Neuronal stem cell (in vitro differentiated cells): ENCODE measurements at regions not wholly inside any gene's neighbourhood (a gene's known extent, or its start where the extent isn't known, plus 50 kb on each side); places are given as distances from the start of the nearest gene placed in this dataset.

ENCODE experiments used
- DNase-seq: peaks from one replicate; pipeline ENCODE4 v3.0.0-alpha.2; 2013; ENCODE audit warnings: low spot score
- H2AFZ ChIP-seq: one replicate; pipeline ENCODE4 v1.6.1; 2013; ENCODE audit warnings: mild to moderate bottlenecking, low read length, inconsistent platforms
- H2AK5ac ChIP-seq: 2 replicates; pipeline ENCODE4 v1.6.1; 2013; ENCODE audit warnings: low read depth, mild to moderate bottlenecking, inconsistent platforms, low read length, moderate library complexity, mixed read lengths
- H2BK120ac ChIP-seq: 2 replicates; pipeline ENCODE4 v1.6.1; 2013; ENCODE audit warnings: low read depth, mild to moderate bottlenecking, inconsistent platforms, low read length, moderate library complexity, mixed read lengths
- H2BK12ac ChIP-seq: one replicate; pipeline ENCODE4 v1.6.1; 2013; ENCODE audit warnings: low read length, inconsistent platforms
- H2BK15ac ChIP-seq: 2 replicates; pipeline ENCODE4 v1.6.1; 2013; ENCODE audit warnings: mild to moderate bottlenecking, low read length, inconsistent platforms, mixed read lengths
- H2BK5ac ChIP-seq: one replicate; pipeline ENCODE4 v1.6.1; 2013; ENCODE audit warnings: inconsistent platforms, mild to moderate bottlenecking, low read length, moderate library complexity
- H3K14ac ChIP-seq: one replicate; pipeline ENCODE4 v1.6.1; 2013; ENCODE audit warnings: low read length, inconsistent platforms
- H3K18ac ChIP-seq: 2 replicates; pipeline ENCODE4 v1.6.1; 2013; ENCODE audit warnings: low read length, inconsistent platforms
- H3K23ac ChIP-seq: 2 replicates; pipeline ENCODE4 v1.6.1; 2013; ENCODE audit warnings: low read depth, mild to moderate bottlenecking, mixed read lengths, low read length, inconsistent platforms; ENCODE audit not compliant: poor library complexity
- H3K27ac ChIP-seq: replicated peaks from 3 replicates; pipeline ENCODE4 v1.5.1; 2013; ENCODE audit warnings: low read length, inconsistent platforms
- H3K27me3 ChIP-seq, 3 experiments: 2 replicates each; pipeline ENCODE4 v1.6.1; 2013; ENCODE audit warnings: low read length in 3 of 3, mild to moderate bottlenecking in 2 of 3, inconsistent platforms in 1 of 3, low read depth in 1 of 3, mixed read lengths in 1 of 3, moderate library complexity in 1 of 3; ENCODE audit not compliant: control insufficient read depth in 3 of 3, insufficient read depth in 3 of 3
- H3K36me3 ChIP-seq, 2 donors: replicated peaks in 1 of 2; 2 replicates each; pipeline ENCODE4 v1.6.1; 2013; ENCODE audit warnings: low read length in 2 of 2; ENCODE audit not compliant: control insufficient read depth in 2 of 2, insufficient read depth in 2 of 2
- H3K4ac ChIP-seq: 2 replicates; pipeline ENCODE4 v1.6.1; 2013; ENCODE audit warnings: inconsistent platforms, mild to moderate bottlenecking, low read length, moderate library complexity
- H3K4me1 ChIP-seq, 2 donors: 1 replicate in 1 of 2; 2 replicates in 1 of 2; pipeline ENCODE4 v1.6.1; 2013; ENCODE audit warnings: low read length in 2 of 2, low read depth in 1 of 2; ENCODE audit not compliant: control insufficient read depth in 2 of 2, insufficient read depth in 1 of 2
- H3K4me2 ChIP-seq: one replicate; pipeline ENCODE4 v1.6.1; 2013; ENCODE audit warnings: mild to moderate bottlenecking, low read length, inconsistent platforms; ENCODE audit not compliant: insufficient read depth, poor library complexity, severe bottlenecking
- H3K4me3 ChIP-seq, 2 donors: 2 replicates each; pipeline ENCODE4 v1.5.1; 2013; ENCODE audit warnings: low read length in 2 of 2, mild to moderate bottlenecking in 2 of 2, inconsistent platforms in 1 of 2, moderate library complexity in 1 of 2
- H3K79me1 ChIP-seq: one replicate; pipeline ENCODE4 v1.6.1; 2013; ENCODE audit warnings: low read depth, mild to moderate bottlenecking, inconsistent platforms, low read length, moderate library complexity
- H3K9ac ChIP-seq: one replicate; pipeline ENCODE4 v1.6.1; 2013; ENCODE audit warnings: mild to moderate bottlenecking, low read depth, low read length, inconsistent platforms; ENCODE audit not compliant: poor library complexity
- H3K9me3 ChIP-seq, 2 donors: replicated peaks in 1 of 2; 2 replicates each; pipeline versions ENCODE3 to v1.6.1; 2013; ENCODE audit warnings: low read length in 2 of 2, mild to moderate bottlenecking in 2 of 2, inconsistent platforms in 1 of 2, low read depth in 1 of 2, mixed read lengths in 1 of 2, moderate library complexity in 1 of 2; ENCODE audit not compliant: control insufficient read depth in 2 of 2, insufficient read depth in 1 of 2
- H4K8ac ChIP-seq: one replicate; pipeline ENCODE4 v1.6.1; 2013; ENCODE audit warnings: low read depth, mild to moderate bottlenecking, inconsistent platforms, low read length, moderate library complexity
- H4K91ac ChIP-seq: one replicate; pipeline ENCODE4 v1.6.1; 2013; ENCODE audit warnings: low read length, low read depth, mild to moderate bottlenecking, inconsistent platforms; ENCODE audit not compliant: poor library complexity
- WGBS, 2 donors: extraction: QIAGEN DNeasy Blood & Tissue Kit; methylation state at CpG; one replicate each; pipeline ENCODE4 v1.1.7; 2013; ENCODE audit warnings: missing lambda C conversion rate in 2 of 2, mixed read lengths in 1 of 2; ENCODE audit not compliant: insufficient read length in 2 of 2, insufficient replicate concordance in 1 of 2; ENCODE audit errors: extremely low coverage in 2 of 2; 5-methylcytosine and 5-hydroxymethylcytosine counted together

- Histone ChIP-seq H3K9me3 (no peaks in the 10 kb centered on the region), H3K4me3 (no peak overlapping the region), H2BK5ac (no peak overlapping the region), H3K79me1 (no peaks in the 10 kb centered on the region), H3K14ac (no peak overlapping the region), H4K91ac (no peak overlapping the region), H3K4me2 (no peak overlapping the region), H3K9ac (no peak overlapping the region), H3K27ac (no peak overlapping the region), H3K18ac (no peak overlapping the region), H3K4me1 (no peaks in the 10 kb centered on the region), H3K4ac (no peak overlapping the region), H3K27me3 (no peaks in the 10 kb centered on the region), H3K36me3 (no peaks in the 10 kb centered on the region), H2BK15ac (no peak overlapping the region), H2BK12ac (no peak overlapping the region), H2AFZ (no peak overlapping the region), H3K23ac (no peak overlapping the region), H2AK5ac (no peak overlapping the region), H4K8ac (no peak overlapping the region), H2BK120ac (no peak overlapping the region)
- DNase-seq = no peak
- no CpG with 5 or more reads among the region's 4 CpGs for WGBS, 2 donors
These were observed 84.7 kb upstream of the LMCD1 start for GRCh38 chr3:8416965-8417364.

- H4K8ac ChIP-seq = no peak overlapping the region
- H3K9me3 ChIP-seq = peaks cover 0 to 2% of the 10 kb centered on the region in 2 donors
- DNase-seq = no peak
- H2AFZ ChIP-seq = no peak overlapping the region
- H3K4me1 ChIP-seq = no peaks in the 10 kb centered on the region
- no peak overlapping the region for H3K23ac ChIP-seq
- H3K79me1 ChIP-seq = no peaks in the 10 kb centered on the region
- H3K4ac ChIP-seq = no peak overlapping the region
- no peak overlapping the region for H3K27ac ChIP-seq
- H3K27me3 ChIP-seq = no peaks in the 10 kb centered on the region
- H3K4me3 ChIP-seq = no peak overlapping the region
- no peak overlapping the region for H4K91ac ChIP-seq
- no peak overlapping the region for H2BK15ac ChIP-seq
- no peak overlapping the region for H2BK120ac ChIP-seq
- H2BK5ac ChIP-seq = no peak overlapping the region
- H2AK5ac ChIP-seq = no peak overlapping the region
- H3K9ac ChIP-seq = no peak overlapping the region
- no peak overlapping the region for H3K14ac ChIP-seq
- H3K18ac ChIP-seq = no peak overlapping the region
- H3K36me3 ChIP-seq = no peaks in the 10 kb centered on the region
- H2BK12ac ChIP-seq = no peak overlapping the region
- no CpG with 5 or more reads among the region's 2 CpGs for WGBS, 2 donors
- no peak overlapping the region for H3K4me2 ChIP-seq
These were observed 81.0 kb upstream of the LMCD1 start for GRCh38 chr3:8420612-8421011.

GRCh38 chr3:8421267-8421666, 80.4 kb upstream of the LMCD1 start:
- Histone ChIP-seq H3K9ac (no peak overlapping the region), H3K4me2 (no peak overlapping the region), H2BK12ac (no peak overlapping the region), H2AFZ (no peak overlapping the region), H3K4me3 (no peak overlapping the region), H3K4ac (no peak overlapping the region), H2BK15ac (no peak overlapping the region), H4K91ac (no peak overlapping the region), H3K79me1 (no peaks in the 10 kb centered on the region), H3K9me3 (peaks cover 0 to 2% of the 10 kb centered on the region in 2 donors), H3K4me1 (no peaks in the 10 kb centered on the region), H4K8ac (no peak overlapping the region), H3K27ac (no peak overlapping the region), H3K18ac (no peak overlapping the region), H2AK5ac (no peak overlapping the region), H2BK120ac (no peak overlapping the region), H3K14ac (no peak overlapping the region), H3K36me3 (no peaks in the 10 kb centered on the region), H3K23ac (no peak overlapping the region), H2BK5ac (no peak overlapping the region), H3K27me3 (no peaks in the 10 kb centered on the region)
- no peak for DNase-seq
- WGBS, 2 donors = no CpG with 5 or more reads among the region's 3 CpGs

GRCh38 chr3:8421711-8422110, 79.9 kb upstream of the LMCD1 start:
- H3K4me3 ChIP-seq = no peak overlapping the region
- H2BK15ac ChIP-seq = no peak overlapping the region
- H3K4me2 ChIP-seq = no peak overlapping the region
- no peak overlapping the region for H3K14ac ChIP-seq
- no peak overlapping the region for H3K9ac ChIP-seq
- no CpG with 5 or more reads among the region's 4 CpGs for WGBS, 2 donors
- H2BK5ac ChIP-seq = no peak overlapping the region
- H3K4me1 ChIP-seq = no peaks in the 10 kb centered on the region
- H3K18ac ChIP-seq = no peak overlapping the region
- no peaks in the 10 kb centered on the region for H3K79me1 ChIP-seq
- peaks cover 0 to 2% of the 10 kb centered on the region in 2 donors for H3K9me3 ChIP-seq
- H3K23ac ChIP-seq = no peak overlapping the region
- H4K91ac ChIP-seq = no peak overlapping the region
- H4K8ac ChIP-seq = no peak overlapping the region
- H3K4ac ChIP-seq = no peak overlapping the region
- no peak for DNase-seq
- H2AK5ac ChIP-seq = no peak overlapping the region
- no peak overlapping the region for H2AFZ ChIP-seq
- H3K27ac ChIP-seq = no peak overlapping the region
- no peak overlapping the region for H2BK120ac ChIP-seq
- H3K27me3 ChIP-seq = no peaks in the 10 kb centered on the region
- H3K36me3 ChIP-seq = no peaks in the 10 kb centered on the region
- H2BK12ac ChIP-seq = no peak overlapping the region
